Anterior cingulate cortex (tissue), 58 donors: ENCODE measurements at regions not wholly inside any gene's neighbourhood (a gene's known extent, or its start where the extent isn't known, plus 50 kb on each side); places are given as distances from the start of the nearest gene placed in this dataset.
"Not testable (repeated sequence)": the region's sequence is repeated elsewhere in the genome, so short reads cannot be mapped to it uniquely, and the experiment has no call there.

Experiments used
- DNase-seq, 58 donors: peaks; one replicate each; lab custom pipeline; 2025; lab: John Stamatoyannopoulos, UW

DNA sequence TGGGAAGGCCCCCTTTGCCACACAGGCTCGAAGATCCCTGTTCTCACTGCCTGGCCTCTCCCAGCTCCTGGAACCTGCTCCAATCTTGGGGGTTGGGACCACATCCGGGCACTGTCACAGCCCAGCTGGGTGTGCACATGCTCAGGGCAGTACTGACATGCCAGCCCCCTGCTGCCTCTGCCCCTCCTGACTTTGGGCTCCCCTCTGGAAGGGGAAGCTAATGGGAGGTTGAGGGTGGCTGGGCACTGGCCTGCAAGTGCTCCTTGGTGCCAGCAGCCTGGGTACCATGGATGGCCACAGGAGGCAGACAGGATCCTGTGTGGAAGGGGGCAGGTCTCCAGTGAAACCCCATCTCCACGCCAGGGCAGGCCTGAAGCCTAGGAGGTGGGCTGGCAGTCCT, 126.1 kb upstream of the NOL4 start:
- no peak for DNase-seq

DNA sequence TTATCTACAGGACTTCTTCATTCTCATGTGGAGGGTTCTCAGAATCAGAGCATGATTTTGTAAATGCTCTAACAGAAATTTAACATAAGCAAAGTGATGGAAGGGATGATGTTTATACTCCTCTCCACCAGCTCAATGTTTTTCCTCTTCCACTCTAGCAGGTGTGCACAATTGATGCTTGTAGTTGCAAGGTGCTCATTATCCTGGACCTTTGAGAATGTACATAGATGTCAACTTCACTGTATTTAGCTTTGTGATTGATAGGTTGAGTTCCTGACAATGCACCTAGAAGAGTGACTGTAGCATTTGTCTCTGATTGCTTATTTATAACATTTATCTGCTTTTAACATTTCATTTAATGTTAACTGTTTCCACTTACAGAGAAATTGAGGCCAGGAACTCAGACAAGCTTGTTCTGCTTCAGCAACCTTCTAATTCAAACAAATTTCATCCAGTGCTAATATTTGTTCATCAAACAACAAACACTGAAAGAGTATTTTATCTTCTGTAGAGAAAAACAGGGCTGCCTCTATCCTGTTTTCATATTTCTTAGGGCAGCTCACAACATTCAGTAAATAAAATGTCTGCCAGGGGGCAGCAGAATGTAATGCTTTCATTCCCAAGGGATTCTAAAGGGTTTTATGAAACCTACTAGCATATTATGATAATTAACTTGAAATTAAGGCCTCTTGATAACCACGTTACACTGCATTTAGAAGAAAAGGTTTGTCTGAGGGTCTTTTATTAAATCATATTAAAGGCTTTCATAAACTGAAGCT, 127.9 kb upstream of the NOL4 start:
- DNase-seq, result peak in 1 of 58 donors; percentile 0

DNA sequence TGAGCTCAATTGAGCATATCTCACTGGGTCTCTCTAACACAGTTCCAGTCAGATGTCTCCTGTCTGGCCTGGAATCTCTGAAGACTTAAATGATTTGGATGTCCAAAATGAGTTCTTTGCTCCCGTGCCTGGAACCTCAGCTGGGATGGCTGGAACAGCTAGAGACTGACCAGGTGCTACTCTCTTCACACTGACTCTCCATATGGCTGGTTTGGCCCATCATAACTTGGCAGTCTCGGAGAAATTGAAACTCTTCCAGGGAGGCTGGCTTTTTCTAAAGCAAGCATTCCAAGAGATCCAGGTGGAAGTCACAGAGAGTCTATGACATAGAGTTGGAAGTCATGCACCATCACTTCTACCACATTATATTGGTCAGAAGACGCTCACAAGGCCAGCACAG, 129.6 kb upstream of the NOL4 start:
- no peak for DNase-seq

DNA sequence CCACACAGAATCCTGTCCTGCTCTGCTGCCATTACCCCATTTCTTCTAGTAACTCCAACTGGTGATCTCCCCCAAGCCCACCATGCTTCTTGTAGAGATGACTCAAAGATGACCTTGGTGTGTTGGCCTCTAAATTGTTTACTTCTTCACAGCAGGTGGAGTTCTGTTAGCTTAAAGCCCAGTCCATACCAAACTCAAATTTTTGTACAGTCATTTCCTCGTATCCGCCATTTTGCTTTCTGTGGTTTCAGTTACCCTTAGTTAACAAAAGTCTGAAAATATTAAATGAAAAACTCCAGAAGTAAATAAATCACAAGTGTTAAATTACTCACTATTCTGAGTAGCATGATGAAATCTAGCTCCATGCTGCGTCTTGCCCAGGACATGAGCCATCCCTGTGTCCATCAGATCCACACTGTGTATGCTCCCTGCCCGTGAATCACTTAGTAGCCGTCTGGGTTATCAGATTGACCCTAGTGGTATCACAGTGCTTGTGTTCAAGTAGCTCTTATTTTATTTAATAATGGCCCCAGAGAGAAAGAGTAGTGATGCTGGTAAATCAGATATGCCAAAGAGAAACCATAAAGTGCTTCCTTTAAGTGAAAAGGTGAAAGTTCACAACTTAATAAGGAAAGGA, 133.3 kb upstream of the NOL4 start:
- no peak for DNase-seq

DNA sequence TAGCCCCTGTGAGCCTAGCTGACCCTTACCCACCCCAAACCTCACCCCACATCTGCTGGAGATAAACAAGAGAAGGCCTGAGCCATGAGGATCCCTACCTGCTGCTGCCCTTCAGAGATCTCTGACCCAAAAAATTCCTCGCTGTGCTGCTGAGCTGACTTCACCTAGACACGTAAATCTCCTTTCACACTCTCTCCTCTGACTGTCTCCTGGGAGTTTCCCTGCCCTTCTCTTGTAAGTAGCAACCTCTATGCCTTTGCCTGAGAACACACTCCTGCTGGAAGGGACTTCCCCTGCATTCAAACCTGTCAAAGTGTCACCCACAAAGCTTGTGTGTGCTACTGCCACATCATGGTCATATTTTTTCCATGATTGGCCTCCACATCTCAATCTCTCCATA, 134.2 kb upstream of the NOL4 start:
- DNase-seq, result no peak

DNA sequence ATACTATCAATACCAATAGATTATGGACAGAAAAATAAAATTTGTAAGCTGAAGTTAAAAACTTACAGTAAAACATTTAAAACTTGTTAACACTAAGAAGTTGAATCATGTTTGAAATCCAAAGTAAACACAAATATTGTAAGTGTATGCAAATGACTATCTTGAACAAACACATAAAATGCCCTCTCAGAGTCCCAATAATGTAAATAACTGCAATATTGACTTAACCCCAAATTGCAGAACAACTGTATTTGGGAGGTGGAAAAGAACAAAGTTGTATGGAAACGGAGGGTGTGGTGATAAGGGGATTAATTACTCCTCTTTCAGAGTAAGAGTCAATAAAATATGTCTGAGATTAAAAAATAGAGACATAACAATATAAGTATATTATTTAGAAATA, 140.0 kb upstream of the NOL4 start:
- no peak for DNase-seq

- no peak for DNase-seq
Observed at GRCh38 chr18:34370704-34371395, 146.1 kb upstream of the NOL4 start.

DNA sequence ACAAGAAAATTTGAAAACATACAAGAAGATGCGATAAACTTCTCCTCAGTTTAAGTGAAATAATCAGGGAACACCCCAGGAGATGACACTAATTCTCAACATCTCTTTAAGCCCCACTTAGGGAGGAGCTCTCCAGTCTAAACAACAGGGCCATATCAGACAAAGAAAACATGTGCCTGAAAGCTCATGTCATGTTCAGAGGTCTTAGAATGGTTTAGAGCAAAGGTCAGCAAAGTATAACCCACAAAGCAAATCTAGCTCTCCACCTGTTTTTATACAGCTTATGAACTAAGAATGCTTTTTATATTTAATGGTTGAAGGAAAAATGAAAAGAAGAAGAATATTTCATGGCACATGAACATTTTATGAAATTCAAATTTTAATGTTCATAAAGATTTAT, 155.6 kb upstream of the NOL4 start:
- DNase-seq, result no peak

- DNase-seq, result no peak
Observed at GRCh38 chr18:34385311-34385710, 160.6 kb upstream of the NOL4 start.

DNA sequence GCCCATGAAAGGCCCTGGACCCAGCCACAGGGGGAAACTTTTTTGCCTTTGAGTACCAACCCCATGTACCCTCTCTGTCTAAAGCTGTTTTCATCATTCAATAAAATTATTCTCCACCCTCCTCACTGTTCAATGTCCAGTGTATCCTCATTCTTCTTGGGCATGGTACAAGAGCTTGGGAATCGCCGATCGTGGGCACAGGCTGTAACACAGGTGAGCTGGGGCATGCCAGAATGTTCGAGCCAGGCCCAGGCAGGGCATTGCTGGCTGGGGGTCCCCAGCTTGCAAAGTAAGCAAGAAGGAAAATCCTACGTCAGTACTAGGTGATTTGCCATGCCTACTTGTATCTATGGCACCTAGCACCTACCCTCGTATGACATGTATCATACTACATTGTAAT, 162.1 kb upstream of the NOL4 start:
- peak in 1 of 58 donors; percentile 0 for DNase-seq

DNA sequence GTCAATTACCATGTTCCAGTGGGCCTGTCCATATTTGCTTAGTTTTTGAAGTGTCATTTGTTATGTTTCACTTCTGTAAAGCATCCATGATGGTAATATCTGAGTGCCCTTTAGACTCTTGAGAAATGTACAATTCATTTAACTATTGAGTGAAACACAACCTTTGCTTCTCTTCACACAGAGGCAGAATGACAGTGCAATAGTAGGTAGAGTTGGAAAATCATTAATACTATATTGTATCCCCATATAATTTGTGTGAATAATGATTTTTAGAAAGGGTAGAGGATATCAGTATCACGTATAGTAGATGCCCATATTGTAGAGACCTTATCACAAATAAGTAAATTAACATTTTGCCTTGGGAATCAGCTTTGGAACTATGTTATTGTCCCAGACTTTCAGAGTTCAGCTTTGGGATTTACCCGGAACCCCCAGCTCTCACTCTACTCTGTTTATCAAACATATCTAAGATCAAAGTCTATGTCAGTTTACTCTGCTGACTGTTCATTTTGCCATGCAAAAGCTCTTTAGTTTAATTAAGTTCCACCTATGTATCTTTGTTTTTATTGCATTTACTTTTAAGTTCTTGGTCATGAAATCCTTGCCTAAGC, 172.7 kb upstream of the NOL4 start:
- DNase-seq, result no peak

- DNase-seq, result no peak
Observed at GRCh38 chr18:34399892-34400291, 175.2 kb upstream of the NOL4 start.

DNA sequence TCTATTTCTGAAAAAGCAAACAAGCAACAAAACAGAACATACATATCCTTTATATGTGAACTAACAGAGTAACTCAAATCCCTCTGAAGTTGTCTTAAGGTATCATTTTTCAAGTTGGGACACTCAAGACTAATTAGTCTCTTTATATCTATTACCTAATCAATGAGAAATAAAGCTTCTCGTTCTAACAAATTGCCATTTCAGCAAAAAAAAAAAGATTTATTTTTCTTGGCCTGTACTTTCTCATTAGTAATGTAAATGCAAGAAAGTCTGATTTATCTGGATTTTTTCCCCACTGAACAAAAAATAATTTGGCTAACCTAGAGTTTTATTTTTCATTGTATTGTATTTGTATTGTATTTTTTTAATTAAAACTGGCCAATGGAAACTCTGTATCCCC, 176.1 kb upstream of the NOL4 start:
- no peak for DNase-seq

- no peak for DNase-seq
Observed at GRCh38 chr18:34401775-34402174, 177.1 kb upstream of the NOL4 start.

DNA sequence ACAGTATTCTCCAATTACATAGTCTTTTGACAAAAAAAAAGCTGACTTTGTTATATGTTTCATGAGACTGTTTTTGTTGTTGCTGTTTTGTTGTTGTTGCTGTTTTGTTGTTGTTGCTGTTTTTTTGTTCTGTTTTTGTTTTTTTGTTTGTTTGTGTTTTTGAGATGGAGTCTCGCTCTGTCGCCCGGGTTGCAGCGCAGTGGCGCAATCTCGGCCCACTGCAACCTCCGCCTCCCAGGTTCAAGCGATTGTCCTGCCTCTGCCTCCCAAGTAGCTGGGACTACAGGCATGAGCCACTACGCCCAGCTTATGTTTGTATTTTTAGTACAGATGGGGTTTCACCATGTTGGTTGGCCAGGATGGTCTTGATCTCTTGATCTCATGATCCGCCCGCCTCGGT, 182.8 kb upstream of the NOL4 start:
- not testable (repeated sequence) for DNase-seq

- no peak for DNase-seq
Observed at GRCh38 chr18:34411952-34412351, 187.2 kb upstream of the NOL4 start.

DNA sequence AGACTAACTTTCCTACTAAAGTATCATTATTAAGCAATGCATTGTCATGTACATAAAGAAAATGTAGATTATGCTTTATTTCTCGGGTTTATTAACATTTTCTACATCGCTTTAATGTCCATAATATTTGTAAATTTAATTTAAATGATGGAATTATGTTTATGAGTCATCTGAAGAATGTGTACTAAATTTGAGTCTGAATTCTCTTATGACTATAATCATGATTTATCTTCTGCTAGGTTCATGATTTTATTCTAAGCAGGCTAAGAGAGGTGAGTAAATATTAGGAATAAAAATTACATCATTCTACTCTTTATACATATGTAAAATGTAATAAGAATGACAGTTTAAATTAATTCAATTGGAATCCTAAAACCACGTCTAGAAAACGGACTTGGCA, 206.3 kb upstream of the NOL4 start:
- no peak for DNase-seq

- no peak for DNase-seq
Observed at GRCh38 chr18:34444622-34445021, 219.9 kb upstream of the NOL4 start.

- no peak for DNase-seq
Observed at GRCh38 chr18:34448662-34449061, 223.9 kb upstream of the NOL4 start.

DNA sequence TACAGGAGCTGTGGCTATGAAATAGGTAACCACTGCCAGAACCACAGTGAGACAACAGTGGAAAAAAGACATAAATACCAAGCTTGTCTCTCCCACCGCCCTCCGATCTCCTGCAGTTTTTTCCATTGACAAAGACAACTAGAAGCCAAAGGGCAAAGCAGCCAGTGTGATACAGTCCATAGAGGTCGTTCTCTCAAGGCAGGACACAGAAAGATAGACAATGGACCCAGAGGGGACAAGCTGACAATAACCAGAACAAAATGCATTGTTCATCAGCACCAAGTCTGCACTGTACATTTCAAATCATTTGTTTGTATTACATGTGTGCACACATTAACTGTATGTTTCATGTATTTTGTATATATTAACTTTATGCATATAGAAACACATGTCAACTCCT, 233.0 kb upstream of the NOL4 start:
- DNase-seq, result no peak

- DNase-seq, result no peak
Observed at GRCh38 chr18:34458410-34458977, 233.8 kb upstream of the NOL4 start.
